Kidney tubule cell (primary cell): ENCODE measurements at regions not wholly inside any gene's neighbourhood (a gene's known extent, or its start where the extent isn't known, plus 50 kb on each side); places are given as distances from the start of the nearest gene placed in this dataset.

Experiments used
- DNase-seq: peaks from one replicate; pipeline ENCODE4 v3.0.0-alpha.2; 2018; ENCODE audit warnings: low spot score

GRCh38 chr7:32264702-32265284 is 194.6 kb upstream of the PDE1C start:
- DNase-seq = no peak

GRCh38 chr7:32263611-32264010 is 193.4 kb upstream of the PDE1C start:
- DNase-seq = no peak

GRCh38 chr7:32262315-32262714 is 192.1 kb upstream of the PDE1C start:
- no peak for DNase-seq

GRCh38 chr7:32259931-32260596 is 189.9 kb upstream of the PDE1C start:
- DNase-seq = no peak

GRCh38 chr7:32258265-32258664 is 188.1 kb upstream of the PDE1C start:
- no peak for DNase-seq

- no peak for DNase-seq
These were observed 187.4 kb upstream of the PDE1C start for GRCh38 chr7:32257621-32258020.

GRCh38 chr7:32256811-32257210 is 186.6 kb upstream of the PDE1C start:
- DNase-seq = no peak

- no peak for DNase-seq
These were observed 186.2 kb upstream of the PDE1C start for GRCh38 chr7:32256376-32256775.

GRCh38 chr7:32255036-32255435 is 184.8 kb upstream of the PDE1C start:
- no peak for DNase-seq

GRCh38 chr7:32253299-32253698 is 183.1 kb upstream of the PDE1C start:
- no peak for DNase-seq

GRCh38 chr7:32251659-32252058 is 181.5 kb upstream of the PDE1C start:
- no peak for DNase-seq

GRCh38 chr7:32250471-32251260 is 180.5 kb upstream of the PDE1C start:
- no peak for DNase-seq

- no peak for DNase-seq
These were observed 179.8 kb upstream of the PDE1C start for GRCh38 chr7:32250003-32250402.

- DNase-seq = no peak
These were observed 178.3 kb upstream of the PDE1C start for GRCh38 chr7:32248522-32248921.

- no peak for DNase-seq
These were observed 174.7 kb upstream of the PDE1C start for GRCh38 chr7:32244806-32245345.

- DNase-seq = no peak
These were observed 173.6 kb upstream of the PDE1C start for GRCh38 chr7:32243687-32244290.

- DNase-seq = no peak
These were observed 172.2 kb upstream of the PDE1C start for GRCh38 chr7:32242436-32242835.

- DNase-seq = no peak
These were observed 171.4 kb upstream of the PDE1C start for GRCh38 chr7:32241636-32242035.

- no peak for DNase-seq
These were observed 169.6 kb upstream of the PDE1C start for GRCh38 chr7:32239764-32240163.

GRCh38 chr7:32228601-32229000 is 158.4 kb upstream of the PDE1C start:
- DNase-seq = no peak

GRCh38 chr7:32227746-32228145 is 157.5 kb upstream of the PDE1C start:
- no peak for DNase-seq

- DNase-seq = no peak
These were observed 154.1 kb upstream of the PDE1C start for GRCh38 chr7:32224276-32224675.

GRCh38 chr7:32223721-32224120 is 153.5 kb upstream of the PDE1C start:
- DNase-seq = no peak
